ENCODE measurements at regions not wholly inside any gene's neighbourhood (a gene's known extent, or its start where the extent isn't known, plus 50 kb on each side); places are given as distances from the start of the nearest gene placed in this dataset.
"Not testable (repeated sequence)": the region's sequence is repeated elsewhere in the genome, so short reads cannot be mapped to it uniquely, and the experiment has no call there.

- DNase-seq: no peak
These were observed 288.7 kb downstream of the SOX2 start for GRCh38 chr3:182000447-182000846.

- no peak for DNase-seq
These were observed 293.5 kb downstream of the SOX2 start for GRCh38 chr3:182005219-182005618.

GRCh38 chr3:182005701-182006100 is 294.0 kb downstream of the SOX2 start:
- no peak for DNase-seq

GRCh38 chr3:182006431-182006830 is 294.7 kb downstream of the SOX2 start:
- no peak for DNase-seq

- no peak for DNase-seq
These were observed 295.7 kb downstream of the SOX2 start for GRCh38 chr3:182007441-182007840.

GRCh38 chr3:182018361-182018760 is 306.6 kb downstream of the SOX2 start:
- DNase-seq: no peak

GRCh38 chr3:182019926-182020325 is 308.2 kb downstream of the SOX2 start:
- no peak for DNase-seq

- no peak for DNase-seq
These were observed 312.1 kb downstream of the SOX2 start for GRCh38 chr3:182023843-182024242.

GRCh38 chr3:182027366-182027765 is 315.6 kb downstream of the SOX2 start:
- no peak for DNase-seq

- no peak for DNase-seq
These were observed 316.4 kb downstream of the SOX2 start for GRCh38 chr3:182028081-182028480.

GRCh38 chr3:182034231-182034630 is 322.5 kb downstream of the SOX2 start:
- DNase-seq: not testable (repeated sequence)

- no peak for DNase-seq
These were observed 323.6 kb downstream of the SOX2 start for GRCh38 chr3:182035324-182035723.

GRCh38 chr3:182036382-182036781 is 324.7 kb downstream of the SOX2 start:
- no peak for DNase-seq

GRCh38 chr3:182041668-182042291 is 330.1 kb downstream of the SOX2 start:
- DNase-seq: peak; percentile 20

- DNase-seq: no peak
These were observed 334.0 kb downstream of the SOX2 start for GRCh38 chr3:182045736-182046135.

- no peak for DNase-seq
These were observed 334.5 kb downstream of the SOX2 start for GRCh38 chr3:182046166-182046764.

- no peak for DNase-seq
These were observed 339.2 kb downstream of the SOX2 start for GRCh38 chr3:182050932-182051331.

- DNase-seq: no peak
These were observed 340.6 kb downstream of the SOX2 start for GRCh38 chr3:182052332-182052731.

GRCh38 chr3:182052757-182053156 is 341.0 kb downstream of the SOX2 start:
- no peak for DNase-seq

GRCh38 chr3:182058488-182058887 is 346.8 kb downstream of the SOX2 start:
- no peak for DNase-seq

GRCh38 chr3:182063742-182064141 is 352.0 kb downstream of the SOX2 start:
- DNase-seq: no peak

GRCh38 chr3:182067423-182067822 is 355.7 kb downstream of the SOX2 start:
- no peak for DNase-seq

GRCh38 chr3:182078316-182078715 is 366.6 kb downstream of the SOX2 start:
- no peak for DNase-seq

GRCh38 chr3:182078929-182079328 is 367.2 kb downstream of the SOX2 start:
- DNase-seq: no peak

GRCh38 chr3:182081096-182081495 is 369.4 kb downstream of the SOX2 start:
- DNase-seq: no peak

All from DMS79 treated with DMSO at 0.1 percent for 48 hours (cell line).